Upper lobe of left lung (tissue), 4 donors: ENCODE measurements at regions not wholly inside any gene's neighbourhood (a gene's known extent, or its start where the extent isn't known, plus 50 kb on each side); places are given as distances from the start of the nearest gene placed in this dataset.

ENCODE experiments used
- EP300 ChIP-seq, 4 donors: sonication (generic); formaldehyde crosslinking; IDR thresholded peaks; one replicate each; pipeline ENCODE4 v1.5.1; 2017; ENCODE audit warnings: antibody characterized with exemption in 4 of 4, control low read depth in 2 of 4
- POLR2A ChIP-seq, 4 donors: fragments of 450-650 bp; IDR thresholded peaks; one replicate each; pipeline ENCODE4 v1.5.1; 2016 to 2017; ENCODE audit warnings: antibody characterized with exemption in 4 of 4, mild to moderate bottlenecking in 2 of 4
- POLR2AphosphoS5 ChIP-seq, 2 donors: sonication (generic); formaldehyde crosslinking; IDR thresholded peaks; one replicate each; pipeline ENCODE4 v1.5.1; 2017; ENCODE audit warnings: antibody characterized with exemption in 2 of 2
- TF ChIP-seq, protein P1 (sequence below), 6 experiments: fragments of 450-650 bp in 4 of 6; fragments of 200-600 bp in 2 of 6; sonication (generic) in 2 of 6; IDR thresholded peaks; one replicate each; pipeline ENCODE4 v1.5.1; 2016 to 2019; ENCODE audit warnings: antibody characterized with exemption in 6 of 6

DNA sequence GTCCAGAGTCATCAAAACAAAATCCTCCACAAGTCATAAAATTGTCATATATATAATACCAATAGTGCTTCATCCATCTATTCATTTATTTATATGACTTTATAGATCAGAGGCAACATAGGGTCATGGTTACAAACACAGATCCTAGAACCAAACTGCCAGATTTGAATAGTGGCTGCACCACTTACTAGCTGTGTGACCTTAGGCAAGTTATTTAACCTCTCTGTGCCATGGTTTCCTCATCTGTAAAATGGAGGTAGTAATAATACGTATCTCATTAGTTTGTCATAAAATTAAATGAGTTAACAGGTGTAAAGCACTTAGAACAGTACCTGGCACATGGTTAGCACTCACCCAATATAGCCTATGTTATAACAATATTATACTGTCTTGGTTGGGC is 58.9 kb upstream of the BZW1 start:
- TF ChIP-seq POLR2AphosphoS5 (IDR thresholded peaks at IDR 0.05): no peak
- TF ChIP-seq, protein P1, sequence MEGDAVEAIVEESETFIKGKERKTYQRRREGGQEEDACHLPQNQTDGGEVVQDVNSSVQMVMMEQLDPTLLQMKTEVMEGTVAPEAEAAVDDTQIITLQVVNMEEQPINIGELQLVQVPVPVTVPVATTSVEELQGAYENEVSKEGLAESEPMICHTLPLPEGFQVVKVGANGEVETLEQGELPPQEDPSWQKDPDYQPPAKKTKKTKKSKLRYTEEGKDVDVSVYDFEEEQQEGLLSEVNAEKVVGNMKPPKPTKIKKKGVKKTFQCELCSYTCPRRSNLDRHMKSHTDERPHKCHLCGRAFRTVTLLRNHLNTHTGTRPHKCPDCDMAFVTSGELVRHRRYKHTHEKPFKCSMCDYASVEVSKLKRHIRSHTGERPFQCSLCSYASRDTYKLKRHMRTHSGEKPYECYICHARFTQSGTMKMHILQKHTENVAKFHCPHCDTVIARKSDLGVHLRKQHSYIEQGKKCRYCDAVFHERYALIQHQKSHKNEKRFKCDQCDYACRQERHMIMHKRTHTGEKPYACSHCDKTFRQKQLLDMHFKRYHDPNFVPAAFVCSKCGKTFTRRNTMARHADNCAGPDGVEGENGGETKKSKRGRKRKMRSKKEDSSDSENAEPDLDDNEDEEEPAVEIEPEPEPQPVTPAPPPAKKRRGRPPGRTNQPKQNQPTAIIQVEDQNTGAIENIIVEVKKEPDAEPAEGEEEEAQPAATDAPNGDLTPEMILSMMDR (IDR thresholded peaks at IDR 0.05): no peak
- no peak for TF ChIP-seq POLR2A (IDR thresholded peaks at IDR 0.05)
- no peak for TF ChIP-seq EP300 (IDR thresholded peaks at IDR 0.05)
